HPDE6-E6E7 (cell line): ENCODE measurements at regions not wholly inside any gene's neighbourhood (a gene's known extent, or its start where the extent isn't known, plus 50 kb on each side); places are given as distances from the start of the nearest gene placed in this dataset.

ENCODE experiments used
- DNase-seq: peaks from one replicate; pipeline ENCODE4 v3.0.0; 2011; ENCODE audit warnings: missing footprints; ENCODE audit errors: extremely low spot score

DNA sequence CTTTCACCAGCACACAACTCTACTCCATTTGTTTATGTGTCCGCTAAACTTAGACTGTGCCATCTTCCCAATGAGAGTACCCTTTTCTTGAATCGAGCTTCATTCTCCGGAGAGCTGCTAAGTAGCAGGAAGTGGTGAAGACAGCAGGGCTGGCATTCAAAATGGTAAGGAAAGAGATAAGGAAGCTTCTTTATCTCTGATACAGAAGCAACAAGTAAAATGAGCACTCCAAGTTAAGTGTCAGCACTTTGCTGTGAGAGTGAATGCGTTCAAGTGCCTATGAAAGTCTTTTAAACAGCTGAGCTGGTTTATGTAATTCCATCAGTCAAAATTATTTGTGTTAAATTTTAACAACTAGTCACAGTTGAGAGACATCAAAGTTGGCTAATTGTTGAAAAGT is 386.8 kb upstream of the PTPRD start:
- DNase-seq = no peak

DNA sequence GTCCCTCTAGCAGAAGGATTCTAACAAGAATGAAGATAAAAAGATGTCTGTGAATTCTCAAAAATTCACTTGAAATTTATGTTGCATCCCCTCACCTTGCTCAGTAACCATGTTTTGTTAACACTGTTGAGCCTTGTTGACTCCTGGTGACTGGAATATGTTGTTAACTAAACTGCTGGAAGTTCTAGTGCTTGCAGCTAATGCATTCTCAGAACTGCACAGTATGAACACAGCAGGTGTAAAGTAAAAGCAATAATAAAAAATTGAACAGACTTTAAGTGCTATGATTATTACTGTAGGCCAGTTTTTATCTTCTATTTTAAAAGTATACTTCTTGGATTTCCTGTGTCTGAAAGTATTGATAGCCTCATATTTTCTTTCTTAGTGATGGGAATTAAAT is 388.7 kb upstream of the PTPRD start:
- DNase-seq = no peak

DNA sequence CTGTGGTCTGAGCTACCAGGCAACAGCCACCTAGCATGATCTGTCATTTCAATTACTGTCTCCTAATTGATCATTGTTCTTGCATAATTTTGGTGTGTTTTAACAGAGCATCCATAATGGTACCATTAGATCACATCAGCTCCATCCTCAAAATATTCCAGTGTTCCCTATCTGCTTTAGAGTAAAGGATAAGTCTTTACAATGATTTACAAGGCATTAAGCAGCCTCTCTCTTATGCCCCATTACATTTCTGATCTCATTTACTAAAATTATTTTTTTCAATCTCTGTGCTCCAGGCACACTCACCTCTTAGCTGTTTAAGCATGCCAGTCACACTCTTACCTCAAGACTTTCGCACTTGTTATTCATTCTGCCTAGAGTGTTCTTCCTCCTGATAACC is 389.9 kb upstream of the PTPRD start:
- no peak for DNase-seq

DNA sequence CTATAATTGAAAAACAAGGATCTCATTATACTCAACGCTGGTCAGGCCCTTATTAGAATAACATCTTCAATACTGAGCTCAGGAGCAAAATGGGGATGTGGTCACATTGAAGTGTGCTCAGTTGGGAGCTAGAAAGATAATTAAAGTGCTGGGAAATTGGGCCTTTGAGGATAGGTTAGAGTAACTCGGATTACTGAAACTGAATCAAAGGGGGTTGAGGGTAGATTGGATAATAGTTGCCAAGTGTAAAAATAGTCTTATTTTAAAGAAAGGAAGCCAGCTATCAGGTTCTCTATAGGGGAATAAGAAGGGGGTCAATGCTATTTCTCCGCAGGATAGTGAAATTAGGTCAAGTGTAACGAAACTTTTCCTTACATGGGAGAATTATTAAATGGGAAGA is 391.0 kb upstream of the PTPRD start:
- DNase-seq = no peak

DNA sequence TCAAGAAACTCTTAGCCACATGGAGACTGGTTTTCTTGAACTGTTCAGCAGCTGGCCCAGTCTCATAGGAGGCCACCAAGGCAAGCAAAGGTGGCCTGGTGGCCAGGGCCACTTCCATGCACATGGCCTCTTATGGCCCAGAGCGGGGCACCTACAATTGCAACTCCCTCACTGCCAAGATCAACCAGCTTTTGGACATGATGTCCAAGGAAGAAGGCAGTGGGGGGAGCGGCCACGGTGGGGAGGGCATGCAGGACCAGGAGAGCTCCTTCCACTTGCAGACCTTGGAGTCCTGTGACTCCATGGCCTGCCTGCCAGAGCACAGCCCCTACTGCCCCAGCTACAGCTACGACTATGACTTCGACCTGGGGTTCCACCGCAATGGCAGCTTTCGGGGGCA is 398.9 kb upstream of the PTPRD start:
- DNase-seq = no peak

DNA sequence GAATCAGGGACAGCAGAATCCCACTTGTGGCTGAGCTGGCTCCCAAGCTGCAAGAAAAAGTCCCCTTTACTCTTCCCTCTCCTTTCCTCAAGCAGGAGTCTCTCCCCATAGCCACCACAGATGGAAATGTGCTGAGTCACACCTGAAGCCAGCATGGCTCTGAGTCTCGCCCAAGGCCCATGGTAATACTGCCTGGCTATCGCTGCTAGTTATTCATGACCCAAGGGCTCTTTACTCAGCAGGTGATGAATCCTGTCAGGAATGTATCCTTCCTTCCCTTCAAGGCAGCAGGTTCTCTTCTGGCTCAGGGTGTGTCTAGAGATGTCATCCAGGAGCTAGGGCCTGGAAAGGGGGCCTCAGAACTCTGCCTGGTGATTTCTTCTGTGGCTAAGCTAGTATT is 403.3 kb upstream of the PTPRD start:
- DNase-seq = peak; percentile 2

DNA sequence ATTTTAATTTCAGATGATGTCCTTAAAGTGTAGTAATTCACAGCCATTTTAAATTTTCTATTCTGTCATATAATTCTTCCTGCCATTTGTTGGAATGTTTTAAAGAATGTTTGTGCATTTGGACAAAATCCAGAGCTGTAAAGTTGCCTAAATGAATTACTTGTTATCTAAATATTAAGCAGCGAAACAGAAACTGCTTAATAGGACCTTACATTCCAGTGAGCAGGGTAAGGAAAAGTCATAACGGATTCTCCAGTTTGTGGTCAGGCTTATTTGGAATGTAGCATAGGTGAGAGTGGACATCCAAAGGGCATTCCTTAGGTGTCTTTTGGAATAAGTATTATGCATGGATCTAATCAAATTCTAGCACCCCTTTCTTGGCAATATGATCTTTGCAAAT is 410.4 kb upstream of the PTPRD start:
- DNase-seq = no peak

DNA sequence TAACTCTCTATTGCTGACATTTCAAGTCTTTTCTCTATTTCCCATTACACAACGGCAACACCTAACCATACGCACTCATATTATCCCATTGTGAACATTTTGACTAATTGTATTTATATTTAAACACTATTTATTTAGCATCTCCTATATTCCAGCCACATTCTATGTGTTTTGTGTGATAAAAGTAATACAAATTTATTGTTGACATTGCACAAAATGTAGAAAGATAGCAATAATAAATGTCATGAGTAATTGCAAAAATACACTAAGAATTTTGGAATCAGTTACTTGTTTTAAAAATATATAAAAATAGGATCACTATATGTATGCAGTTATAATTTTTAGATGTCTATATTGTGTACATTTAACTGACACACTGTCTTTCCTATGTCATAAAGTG is 413.0 kb upstream of the PTPRD start:
- no peak for DNase-seq

DNA sequence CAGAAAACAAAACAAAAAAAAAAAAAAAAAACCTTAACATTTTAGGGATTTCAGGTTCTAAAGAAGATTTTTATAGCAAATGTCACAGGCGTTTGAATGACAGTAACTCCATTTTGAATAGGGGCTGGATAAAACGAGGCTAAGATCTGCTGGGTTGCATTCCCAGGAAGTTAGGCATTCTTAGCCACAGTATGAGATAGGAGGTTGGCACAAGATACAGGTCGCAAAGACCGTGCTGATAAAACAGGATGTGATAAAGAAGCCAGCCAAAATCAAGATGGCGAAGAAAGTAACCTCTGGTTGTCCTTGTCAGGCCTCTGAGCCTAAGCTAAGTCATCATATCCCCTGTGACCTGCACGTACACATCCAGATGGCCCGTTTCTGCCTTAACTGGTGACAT is 425.6 kb upstream of the PTPRD start:
- DNase-seq = no peak

DNA sequence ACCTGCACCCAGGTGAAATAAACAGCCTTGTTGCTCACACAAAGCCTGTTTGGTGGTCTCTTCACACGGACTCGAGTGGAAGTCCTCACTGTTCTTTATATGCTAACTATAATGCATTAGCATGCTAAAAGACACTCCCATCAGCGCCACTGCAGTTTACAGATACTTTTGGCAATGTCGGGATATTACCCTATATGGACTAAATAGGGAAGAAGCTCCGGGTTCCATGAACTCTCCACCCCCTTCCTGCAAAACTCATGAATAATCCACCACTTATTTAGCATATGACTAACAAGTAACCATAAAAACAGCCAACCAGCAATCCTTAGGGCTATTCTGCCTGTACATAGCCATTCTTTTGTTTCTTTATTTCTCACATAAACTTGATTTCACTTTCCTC is 426.2 kb upstream of the PTPRD start:
- no peak for DNase-seq

DNA sequence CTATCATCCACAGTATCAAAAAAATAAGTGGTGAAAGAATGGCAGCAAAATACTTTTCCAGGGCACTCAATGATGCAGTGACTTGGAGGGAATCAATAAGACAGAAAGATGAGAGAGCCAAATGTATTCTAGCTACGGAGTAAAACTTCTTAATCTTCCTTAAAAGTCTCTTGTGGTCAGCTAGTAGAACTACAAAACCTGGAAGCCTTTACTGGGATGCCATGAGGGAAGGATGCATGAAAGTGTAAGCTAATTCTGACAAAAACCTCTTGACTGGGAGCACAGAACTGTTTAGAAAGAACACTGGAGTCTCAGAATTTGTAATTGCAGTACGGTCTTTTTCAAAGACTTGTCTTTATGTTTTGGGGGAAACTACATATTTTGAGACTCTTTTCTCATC is 432.8 kb upstream of the PTPRD start:
- no peak for DNase-seq

DNA sequence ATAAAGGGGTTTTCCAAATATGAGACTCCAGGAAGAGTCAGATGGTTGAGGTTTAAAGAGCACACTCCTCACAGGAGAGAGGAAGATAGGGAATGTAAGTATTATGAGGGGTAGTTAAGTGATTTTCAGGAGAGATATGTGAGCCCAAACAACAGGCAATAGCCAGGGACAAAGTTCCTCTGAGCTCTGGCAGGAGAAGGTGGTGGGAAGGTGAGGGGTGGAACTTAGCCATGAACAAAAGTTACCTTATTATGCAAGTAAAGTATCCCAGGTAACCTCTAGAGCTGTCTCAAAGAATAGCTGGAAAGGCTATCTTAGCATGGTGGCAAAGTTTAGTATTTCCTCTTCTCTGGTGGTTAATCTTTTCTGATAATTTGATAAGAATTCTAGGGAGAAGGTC is 450.5 kb upstream of the PTPRD start:
- DNase-seq = no peak

DNA sequence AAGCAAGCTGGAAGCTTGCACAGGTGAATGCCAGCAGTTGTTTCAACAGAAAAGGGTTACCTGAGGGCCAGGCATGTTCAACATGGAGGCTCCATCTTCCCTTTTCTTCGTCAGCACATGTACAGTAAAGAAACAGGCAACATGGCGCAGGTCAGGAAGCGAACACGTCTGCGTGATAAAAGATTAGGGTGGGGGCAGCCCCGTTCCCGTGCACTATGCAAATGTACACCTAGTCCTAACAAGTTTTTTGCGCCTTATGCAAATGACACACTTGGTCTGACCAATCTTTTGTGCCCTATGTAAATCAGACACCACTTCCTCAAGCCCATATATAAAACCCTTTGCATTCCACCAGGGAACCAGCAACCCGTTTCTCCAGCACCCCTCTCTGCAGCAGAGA is 452.1 kb upstream of the PTPRD start:
- no peak for DNase-seq

DNA sequence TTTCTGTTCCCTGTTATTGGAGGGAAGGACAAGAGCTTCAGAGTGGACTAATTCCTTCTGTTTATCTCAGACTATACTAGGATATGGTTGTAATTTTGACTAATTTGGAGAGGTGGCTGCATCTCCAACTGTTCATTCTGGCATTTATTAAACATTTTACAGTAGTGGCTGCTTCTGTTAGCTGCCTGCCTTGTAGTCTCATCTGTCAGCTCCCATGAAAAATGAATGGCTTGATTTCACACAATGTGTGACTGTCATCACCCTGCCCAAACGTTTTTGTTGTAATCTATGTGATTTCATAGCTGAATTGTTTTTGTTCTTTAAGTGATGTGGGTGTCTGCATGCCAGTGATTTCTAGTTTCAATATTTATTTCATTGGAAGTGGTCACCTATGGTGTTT is 459.4 kb upstream of the PTPRD start:
- DNase-seq = no peak

DNA sequence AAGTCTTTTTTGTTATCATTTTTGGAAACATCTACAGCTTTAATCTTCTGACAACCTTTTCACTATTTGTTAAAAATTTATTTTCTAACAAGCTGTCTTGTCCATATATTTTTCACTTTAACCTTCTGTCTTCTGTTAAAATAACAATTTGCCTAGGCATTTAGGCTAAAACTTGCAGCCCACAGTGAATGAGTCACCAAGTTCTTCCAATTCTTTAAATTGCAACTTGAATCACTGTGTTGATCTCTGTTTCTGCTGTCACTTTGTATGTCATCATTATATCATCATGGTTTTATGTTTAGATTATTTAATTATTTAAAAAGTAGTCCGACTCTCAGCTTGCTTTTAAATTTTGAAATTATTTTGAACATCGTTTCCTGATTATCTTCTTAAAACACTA is 473.8 kb upstream of the PTPRD start:
- DNase-seq = no peak

DNA sequence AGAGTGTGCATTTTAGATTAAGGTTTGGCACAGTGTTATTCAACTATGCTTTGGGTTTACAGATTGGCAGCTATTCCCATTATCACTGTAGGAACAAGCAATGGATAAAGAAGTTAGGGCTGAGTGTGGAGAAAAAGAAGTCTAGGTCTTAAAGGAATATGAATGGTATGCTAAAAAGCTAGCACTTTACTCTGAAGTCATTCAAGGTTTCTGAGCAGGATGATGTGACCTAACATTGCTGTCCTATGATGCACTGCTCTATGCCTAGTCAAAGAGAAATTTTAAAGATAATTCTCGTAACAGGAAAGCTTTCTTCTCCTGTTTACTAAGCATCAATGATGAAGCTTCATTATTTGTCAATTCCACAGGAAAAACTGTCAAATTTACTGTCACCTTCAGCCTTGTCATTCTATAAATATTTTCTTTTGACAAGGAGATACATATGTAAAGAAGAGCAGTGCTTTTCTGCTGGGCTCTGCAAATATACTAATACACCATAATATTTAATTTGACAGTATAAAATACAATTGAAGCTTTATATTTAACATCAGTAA is 476.1 kb upstream of the PTPRD start:
- no peak for DNase-seq

DNA sequence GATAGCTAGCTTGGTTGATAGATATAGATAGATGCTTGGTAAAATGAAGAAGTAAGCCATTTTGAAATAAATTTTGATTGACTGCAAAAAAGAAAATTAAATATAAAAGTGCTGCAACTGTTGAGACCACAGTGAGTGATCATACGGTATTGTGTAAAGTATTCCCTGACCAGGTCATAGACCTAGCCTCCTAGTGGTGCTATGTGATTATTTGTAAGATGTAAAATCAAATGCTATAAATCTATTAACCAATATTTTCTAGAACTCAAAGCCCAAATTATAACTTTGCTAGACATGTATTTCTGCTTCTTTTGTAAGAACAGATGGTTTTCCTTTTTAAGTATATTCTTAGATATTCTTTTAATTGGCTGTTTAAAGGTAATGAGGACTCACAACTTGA is 480.2 kb upstream of the PTPRD start:
- peak; percentile 2 for DNase-seq

DNA sequence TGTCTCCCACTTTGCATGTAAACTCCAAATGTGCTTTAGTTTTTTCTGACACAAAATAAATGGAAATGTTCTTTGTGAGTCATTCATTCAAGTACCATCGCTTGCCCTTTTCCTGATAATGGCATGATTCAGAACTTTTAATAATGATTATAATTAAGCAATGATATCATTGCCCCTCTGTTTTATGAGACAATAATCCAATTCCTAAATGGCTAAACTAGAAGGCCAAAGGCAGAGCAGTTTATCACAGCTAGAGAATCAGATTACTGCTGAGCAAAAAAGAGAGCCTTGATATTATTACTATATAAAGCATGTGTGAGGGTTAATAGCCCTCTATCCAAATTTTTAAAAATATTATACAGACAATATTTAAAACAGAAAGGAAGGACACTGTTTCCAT is 484.2 kb upstream of the PTPRD start:
- no peak for DNase-seq

DNA sequence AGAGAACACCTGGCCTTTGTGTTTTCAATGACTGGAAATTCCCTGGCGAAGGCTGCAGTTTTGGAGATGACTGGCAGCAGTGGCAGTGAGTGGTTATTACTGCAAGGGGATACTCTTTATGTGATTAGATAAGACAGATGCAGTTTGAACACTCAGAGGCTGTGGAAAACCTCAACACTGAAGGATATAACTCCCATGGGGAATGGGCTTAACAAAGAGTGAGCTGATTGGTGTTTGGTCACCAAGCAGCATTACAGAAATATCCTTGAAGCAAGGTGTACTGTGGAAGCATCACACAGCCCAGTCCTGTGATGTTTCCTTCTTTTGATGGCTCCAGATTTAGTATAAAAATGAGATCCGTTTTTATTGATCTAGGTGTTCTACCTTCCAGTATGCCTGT is 490.7 kb upstream of the PTPRD start:
- no peak for DNase-seq

DNA sequence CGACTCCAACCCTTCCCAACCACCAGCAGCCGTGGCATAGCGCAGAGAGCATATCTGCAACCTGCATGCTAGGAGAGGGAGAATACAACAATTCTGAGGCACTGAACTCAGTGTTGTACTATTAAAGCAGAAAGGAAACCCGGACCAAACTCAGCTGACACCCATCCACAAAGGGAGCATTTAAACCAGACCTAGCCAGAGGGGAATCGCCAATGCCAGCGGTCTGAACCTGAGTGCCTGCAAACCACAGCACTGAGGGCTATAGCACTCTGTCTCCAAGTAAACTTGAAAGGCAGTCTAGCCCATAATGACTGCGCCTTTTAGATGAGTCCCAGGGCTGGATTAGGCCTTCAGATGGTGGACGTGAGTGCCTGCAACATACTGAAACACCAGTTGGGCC is 494.4 kb upstream of the PTPRD start:
- no peak for DNase-seq

DNA sequence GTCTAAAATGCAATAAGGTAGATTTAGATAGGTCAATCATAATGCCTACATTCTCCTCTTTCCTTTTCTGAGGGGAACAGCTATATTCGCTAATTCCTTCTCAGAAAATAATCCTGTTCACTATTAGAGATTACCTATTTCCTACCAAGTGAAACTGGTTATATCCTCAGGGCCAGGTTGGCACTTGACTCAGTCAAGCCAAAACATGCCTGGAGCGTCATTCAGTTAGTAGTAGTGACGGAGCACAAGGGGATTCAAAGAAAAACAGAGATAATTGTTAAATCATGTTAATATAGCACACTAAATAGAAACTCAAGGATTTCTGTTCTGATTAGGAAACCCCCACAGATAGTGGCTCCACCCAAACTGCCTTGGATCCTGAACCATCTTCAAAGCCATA is 515.4 kb upstream of the PTPRD start:
- DNase-seq = peak; percentile 29

DNA sequence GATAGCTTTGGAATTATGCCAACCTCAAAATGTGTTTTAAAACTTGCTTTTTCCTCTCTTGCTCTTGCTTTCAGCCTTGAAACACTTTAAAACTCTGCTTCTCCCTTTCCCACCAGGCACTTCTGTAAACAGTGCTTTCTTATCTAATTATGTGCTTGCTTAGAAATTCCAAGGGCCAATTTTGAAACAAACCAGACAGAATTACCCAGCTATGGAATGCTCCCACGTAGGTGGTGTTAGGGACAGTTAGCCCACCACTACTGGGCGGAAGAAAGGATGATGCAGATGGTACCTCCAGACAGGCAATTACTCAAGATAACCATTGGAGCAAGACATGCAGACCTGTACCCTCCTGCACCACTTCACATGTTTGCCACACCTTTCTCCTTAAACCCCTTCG is 523.0 kb upstream of the PTPRD start:
- no peak for DNase-seq

DNA sequence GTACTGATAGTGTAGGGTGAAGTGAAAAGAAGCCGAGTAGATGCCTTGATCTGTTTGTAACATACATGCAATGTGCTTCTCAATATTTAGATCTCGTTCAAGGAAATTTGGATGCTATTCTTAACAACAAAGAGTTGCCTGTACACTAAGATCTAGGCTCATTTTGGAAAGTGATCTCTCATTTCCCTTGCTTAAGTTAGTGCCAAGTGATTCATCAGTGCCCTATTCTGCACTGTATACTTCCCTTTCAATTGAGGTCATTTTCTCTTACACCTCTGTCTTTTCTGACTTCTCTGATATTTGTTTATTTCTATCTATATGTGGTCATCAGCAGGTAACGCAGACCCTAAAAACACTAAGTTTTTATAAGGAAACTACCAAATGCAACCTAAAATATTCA is 528.6 kb upstream of the PTPRD start:
- DNase-seq = no peak

DNA sequence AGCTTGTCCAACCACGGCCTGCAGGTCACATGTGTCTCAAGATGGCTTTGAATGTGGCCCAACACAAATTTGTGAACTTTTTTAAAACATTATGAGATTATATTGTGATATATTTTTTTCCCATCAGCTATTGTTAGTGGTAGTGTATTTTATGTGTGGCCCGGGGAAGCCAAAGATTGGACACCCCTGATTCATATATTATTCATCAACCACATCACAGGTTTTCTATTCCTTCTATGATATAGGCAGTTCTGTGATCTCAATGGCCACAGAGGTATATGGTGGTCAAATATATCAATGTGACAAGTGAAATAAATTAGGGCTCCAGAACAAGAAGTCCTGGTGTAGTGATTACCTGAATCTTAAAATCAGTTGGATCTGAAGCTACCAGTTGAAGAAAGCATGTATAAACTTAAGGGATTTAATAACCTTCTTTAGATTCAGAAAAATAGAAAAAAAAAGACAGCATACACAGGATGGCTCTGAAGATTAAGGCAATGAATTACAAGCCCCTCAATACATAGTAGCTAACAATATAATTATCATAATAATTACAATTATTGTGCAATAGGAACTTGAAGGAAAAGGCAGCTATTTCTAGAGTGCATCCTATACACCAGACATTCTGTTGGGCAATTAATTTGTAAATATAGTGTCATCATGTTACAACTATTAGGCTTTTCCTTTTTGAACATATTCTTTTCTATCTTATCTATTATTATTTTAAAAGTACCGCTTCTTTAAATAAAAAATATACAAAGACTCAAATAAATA is 530.4 kb upstream of the PTPRD start:
- DNase-seq = no peak
